DOHH2 (cell line): ENCODE measurements at regions not wholly inside any gene's neighbourhood (a gene's known extent, or its start where the extent isn't known, plus 50 kb on each side); places are given as distances from the start of the nearest gene placed in this dataset.

ENCODE experiments used
- EZH2phosphoT487 ChIP-seq: fragments of 200-600 bp; sonication (generic); IDR thresholded peaks from 2 replicates; pipeline ENCODE4 v1.6.1; 2017; ENCODE audit warnings: borderline replicate concordance, mild to moderate bottlenecking, antibody characterized with exemption, low read length, moderate library complexity, mixed read lengths
- TF ChIP-seq, protein P1 (sequence below): fragments of 200-600 bp; sonication (generic); IDR thresholded peaks from one replicate; pipeline ENCODE4 v1.5.1; 2014; ENCODE audit warnings: antibody characterized with exemption, mild to moderate bottlenecking, low read depth, low read length; ENCODE audit not compliant: poor library complexity, severe bottlenecking

DNA sequence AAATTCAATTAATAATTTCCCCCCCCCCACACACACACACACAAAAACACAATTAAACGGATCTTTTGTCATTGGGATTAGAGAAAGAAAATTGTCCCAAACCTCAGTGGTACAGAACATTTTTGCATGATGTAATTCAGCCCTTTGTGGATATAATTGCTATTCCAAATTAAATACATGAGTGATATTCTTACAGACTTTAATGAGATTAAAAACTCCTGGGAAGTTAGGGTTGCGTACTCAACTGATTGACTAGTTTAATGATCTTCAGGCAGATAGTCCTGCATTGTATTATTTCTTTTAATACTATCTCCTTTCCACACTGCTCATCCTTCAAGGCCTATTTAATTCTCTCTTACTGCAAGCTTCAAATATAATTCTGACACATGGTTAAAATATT is 711.8 kb upstream of the LRFN5 start:
- TF ChIP-seq EZH2phosphoT487: no peak
- TF ChIP-seq, protein P1, sequence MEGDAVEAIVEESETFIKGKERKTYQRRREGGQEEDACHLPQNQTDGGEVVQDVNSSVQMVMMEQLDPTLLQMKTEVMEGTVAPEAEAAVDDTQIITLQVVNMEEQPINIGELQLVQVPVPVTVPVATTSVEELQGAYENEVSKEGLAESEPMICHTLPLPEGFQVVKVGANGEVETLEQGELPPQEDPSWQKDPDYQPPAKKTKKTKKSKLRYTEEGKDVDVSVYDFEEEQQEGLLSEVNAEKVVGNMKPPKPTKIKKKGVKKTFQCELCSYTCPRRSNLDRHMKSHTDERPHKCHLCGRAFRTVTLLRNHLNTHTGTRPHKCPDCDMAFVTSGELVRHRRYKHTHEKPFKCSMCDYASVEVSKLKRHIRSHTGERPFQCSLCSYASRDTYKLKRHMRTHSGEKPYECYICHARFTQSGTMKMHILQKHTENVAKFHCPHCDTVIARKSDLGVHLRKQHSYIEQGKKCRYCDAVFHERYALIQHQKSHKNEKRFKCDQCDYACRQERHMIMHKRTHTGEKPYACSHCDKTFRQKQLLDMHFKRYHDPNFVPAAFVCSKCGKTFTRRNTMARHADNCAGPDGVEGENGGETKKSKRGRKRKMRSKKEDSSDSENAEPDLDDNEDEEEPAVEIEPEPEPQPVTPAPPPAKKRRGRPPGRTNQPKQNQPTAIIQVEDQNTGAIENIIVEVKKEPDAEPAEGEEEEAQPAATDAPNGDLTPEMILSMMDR: no peak
